RCC 7860 (cell line): ENCODE measurements at regions not wholly inside any gene's neighbourhood (a gene's known extent, or its start where the extent isn't known, plus 50 kb on each side); places are given as distances from the start of the nearest gene placed in this dataset.

Experiments used
- DNase-seq: peaks from one replicate; pipeline ENCODE4 v3.0.0-alpha.2; 2015; ENCODE audit warnings: low spot score
- FAIRE-seq: peaks from 2 replicates; lab custom pipeline; 2012; peaks lifted over from hg19 to GRCh38; lab: Jason Lieb, UNC

DNA sequence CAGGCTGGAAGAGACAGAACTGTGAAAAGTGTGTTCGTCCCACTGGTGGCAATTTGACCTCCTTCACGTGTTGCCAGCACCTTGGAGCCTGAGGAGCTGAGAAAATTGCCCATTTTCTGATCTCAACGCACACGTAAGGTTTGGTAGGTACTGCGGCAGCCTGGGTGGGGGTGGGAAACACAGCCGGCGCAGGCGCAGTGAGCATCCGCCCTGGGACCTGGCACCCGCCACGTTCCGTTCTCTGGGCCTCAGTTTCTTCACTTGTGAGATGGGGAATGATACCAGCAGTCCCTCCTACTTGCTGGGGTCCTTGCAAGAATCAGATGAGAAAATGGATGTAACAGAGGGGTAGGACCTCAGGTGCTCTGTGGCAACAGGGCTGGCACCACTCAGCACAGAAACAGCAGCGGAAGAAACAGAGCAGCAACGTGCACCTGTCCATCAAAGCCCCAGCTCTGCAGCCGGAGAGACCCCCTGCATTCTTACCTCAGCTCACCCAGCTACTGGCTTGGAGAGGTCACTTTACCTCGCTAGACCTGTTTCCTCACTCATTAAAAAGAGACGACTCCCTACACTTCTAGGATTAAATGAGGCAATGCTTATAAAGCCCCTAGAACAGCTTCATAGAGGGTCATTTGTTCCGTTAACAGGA lies 458.0 kb upstream of the ID2 start:
- FAIRE-seq (no peak), DNase-seq (no peak)

DNA sequence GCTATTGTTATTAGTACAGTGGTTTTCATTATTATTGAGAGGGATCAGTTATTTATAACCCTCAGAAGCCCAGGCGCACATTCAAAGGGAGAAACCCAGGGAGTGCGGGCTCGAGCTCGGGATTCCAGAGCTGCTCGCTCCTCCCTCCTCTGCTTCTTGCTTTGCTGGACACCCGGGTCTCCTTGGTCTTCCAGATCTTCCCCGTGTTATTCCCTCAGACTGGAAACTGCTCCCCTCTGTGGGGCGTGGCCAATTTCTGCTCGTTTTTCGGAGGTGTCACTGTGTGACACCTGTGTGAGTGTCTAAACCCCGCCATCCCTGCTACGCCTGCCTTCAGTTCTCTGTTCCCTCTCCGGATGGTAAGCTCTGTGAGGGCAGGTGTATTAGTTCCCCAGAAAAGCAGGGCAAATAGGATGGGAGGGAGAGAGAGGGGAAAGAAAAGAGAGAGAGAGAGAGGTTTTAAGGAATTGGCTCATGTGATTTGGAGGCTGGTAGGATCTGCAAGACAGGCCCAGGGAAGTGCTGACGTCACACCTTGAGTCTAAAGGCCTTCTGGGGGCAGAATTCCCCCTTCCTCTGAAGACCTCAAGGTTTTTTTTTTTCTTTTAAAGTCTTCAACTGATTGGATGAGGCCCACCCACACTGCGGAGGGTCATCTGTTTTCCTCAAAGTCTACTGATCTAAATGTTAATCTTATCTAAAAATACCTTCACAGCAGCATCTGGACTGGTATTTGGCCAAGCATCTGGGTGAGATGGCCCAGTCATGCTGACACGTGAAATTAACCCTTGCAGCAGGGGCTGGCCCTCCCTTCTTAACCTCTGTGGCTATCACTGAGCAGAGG lies 457.3 kb upstream of the ID2 start:
- FAIRE-seq (no peak), DNase-seq (no peak)

GRCh38 chr2:8225266-8225665 lies 456.6 kb upstream of the ID2 start:
- DNase-seq: no peak
- no peak for FAIRE-seq

DNA sequence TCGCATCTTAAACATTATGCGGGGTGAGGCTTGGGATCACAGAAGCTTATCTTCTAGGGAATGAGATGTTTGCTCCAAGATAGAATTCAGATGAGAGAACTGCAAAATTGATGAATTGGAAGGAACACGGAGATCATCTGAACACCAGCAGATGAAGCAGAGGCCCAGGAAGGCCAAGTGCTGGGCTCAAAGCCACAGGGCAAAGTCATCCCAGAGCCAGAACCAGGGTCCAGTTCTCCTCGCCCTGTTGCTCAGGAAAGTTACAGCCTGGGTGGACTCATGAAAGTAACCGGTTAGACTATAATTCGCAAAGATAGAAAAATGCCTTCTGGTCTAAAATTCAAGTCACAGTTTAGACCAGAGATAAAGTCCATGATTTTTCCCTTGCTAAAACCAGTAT lies 456.1 kb upstream of the ID2 start:
- no peak for FAIRE-seq

GRCh38 chr2:8229546-8229986 lies 452.3 kb upstream of the ID2 start:
- peak; percentile 63 for DNase-seq

More for the DNA sequence above, 456.1 kb upstream of the ID2 start:
- DNase-seq: no peak

DNA sequence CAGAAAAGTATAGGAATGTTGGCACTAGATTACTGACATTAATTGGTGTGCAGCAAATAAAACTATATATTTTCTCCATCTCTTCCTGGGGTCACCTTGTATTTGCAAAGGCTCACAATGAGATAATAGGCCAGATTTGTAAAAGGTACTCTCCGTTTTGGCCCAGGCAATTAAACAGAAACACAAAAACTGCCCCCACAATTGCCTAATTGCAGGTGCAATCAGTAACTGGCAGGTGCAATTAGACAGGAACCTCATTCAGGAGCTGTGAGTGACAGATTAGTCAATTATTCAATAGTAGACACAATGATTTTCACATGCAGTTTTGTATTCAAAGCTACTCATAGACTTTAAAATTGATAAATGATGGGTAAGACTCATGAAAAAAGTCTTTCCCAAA lies 451.4 kb upstream of the ID2 start:
- no peak for DNase-seq
- no peak for FAIRE-seq

More at GRCh38 chr2:8229546-8229986, 452.3 kb upstream of the ID2 start:
- peak; percentile 81 for FAIRE-seq

DNA sequence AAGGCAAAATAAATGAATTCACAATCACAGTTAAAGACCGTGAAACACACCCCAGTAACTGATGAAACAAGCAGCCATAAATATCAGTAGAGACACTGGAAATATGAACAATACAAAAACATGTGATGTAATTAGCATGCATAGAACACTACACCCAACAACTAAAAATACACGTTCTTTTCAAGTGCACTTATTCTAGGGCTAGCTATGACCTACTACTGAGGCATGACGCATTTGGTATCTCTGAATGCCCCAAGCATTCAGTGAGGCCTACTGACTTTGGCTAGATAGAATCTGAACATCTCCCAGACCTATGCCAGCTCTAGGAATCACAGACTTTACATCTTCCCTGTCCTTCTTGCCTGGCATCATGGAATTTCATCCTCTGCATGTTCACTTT lies 450.0 kb upstream of the ID2 start:
- DNase-seq: no peak
- FAIRE-seq: no peak

DNA sequence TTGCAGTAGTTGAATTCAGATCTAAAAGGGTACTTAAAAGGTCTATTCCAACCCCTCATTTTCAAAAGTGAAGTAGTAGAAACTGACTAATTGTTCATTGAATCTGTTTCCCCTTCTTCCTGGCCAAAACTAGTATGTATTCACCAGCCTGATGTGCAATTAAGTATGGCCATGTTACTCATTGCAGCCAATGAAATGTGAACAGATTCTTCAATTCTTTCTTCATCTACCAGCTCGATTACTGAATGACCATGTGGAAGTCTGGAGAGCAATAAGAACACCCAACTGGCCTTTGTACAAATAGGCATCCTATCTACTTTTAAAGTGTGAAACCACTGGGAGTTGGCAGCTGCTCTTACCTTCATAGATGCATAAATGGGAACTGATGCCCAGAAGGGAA lies 449.0 kb upstream of the ID2 start:
- FAIRE-seq (no peak), DNase-seq (no peak)

DNA sequence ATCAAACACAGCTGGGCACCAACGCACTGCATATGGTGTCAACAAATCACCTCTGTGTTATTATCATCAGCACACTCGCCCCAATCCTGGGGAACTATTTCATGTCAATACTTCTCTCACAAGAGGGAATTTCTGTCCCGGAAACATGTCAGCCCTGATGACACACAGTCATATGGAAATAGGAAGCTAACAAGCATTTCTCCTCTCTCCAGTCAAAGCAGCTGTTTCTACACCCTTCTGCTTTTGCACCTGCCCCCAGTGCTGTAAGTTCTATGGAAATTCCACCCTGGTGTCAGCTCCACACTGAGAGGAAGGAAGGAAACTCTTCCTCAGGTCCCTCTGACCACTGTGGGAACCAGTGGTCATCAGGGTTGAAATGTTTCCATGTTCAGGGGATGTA lies 447.6 kb upstream of the ID2 start:
- FAIRE-seq: no peak
- no peak for DNase-seq

GRCh38 chr2:8234757-8235374 lies 447.0 kb upstream of the ID2 start:
- no peak for FAIRE-seq

GRCh38 chr2:8235419-8235818 lies 446.4 kb upstream of the ID2 start:
- DNase-seq (no peak), FAIRE-seq (no peak)

More at GRCh38 chr2:8234757-8235374, 447.0 kb upstream of the ID2 start:
- DNase-seq: no peak

DNA sequence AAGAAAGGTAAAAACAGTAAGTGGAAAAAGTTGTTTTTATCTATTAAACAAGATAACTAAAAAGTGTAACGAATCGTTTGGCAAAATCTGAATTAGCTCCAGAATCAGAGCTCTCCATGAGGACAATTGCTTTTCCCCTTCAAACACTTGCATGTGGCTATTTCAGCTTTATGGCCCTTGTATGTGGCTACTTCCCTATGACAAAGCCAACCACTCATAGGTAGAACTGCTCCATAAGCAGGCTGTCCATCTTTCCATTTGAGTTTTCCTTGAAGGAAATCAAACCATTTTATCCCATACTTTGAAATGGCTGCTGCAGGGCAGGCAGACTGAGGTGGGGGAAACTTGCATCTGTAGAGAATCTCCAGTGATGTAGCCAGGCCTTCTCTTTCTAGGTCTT lies 445.5 kb upstream of the ID2 start:
- FAIRE-seq (no peak), DNase-seq (no peak)

DNA sequence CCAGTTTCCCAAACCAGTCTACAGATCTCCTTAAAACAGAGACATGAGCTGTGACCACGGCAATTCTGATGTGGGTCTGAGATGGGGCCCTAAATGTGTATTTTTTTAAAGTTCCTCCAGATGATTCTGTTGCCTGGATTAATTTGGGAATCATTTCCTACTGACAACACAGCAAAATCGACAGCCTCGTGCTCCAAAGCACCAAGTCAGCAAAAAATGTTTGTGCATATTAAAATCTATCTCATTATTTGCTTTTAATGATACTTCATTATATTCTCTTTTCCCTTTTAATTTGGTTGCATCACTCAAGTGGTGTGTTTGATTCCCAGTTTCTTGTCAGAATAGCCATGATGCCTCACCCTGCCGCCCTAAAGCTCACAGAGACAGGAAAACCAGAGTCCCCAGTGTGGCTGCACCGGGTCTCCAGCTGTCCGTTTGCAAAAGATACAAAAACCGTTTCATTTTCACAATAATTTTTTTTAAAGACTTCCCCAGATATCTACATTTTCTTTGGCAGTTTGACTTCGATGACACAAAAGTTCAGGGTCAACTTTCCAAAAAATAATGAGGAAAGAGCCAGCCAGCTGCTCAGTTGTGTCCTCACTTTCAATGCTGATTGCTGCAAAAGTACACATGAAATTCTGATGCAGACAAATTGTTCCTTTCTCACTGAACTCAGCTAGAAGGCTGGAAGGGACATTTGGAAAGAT lies 443.2 kb upstream of the ID2 start:
- DNase-seq: no peak
- FAIRE-seq: no peak

DNA sequence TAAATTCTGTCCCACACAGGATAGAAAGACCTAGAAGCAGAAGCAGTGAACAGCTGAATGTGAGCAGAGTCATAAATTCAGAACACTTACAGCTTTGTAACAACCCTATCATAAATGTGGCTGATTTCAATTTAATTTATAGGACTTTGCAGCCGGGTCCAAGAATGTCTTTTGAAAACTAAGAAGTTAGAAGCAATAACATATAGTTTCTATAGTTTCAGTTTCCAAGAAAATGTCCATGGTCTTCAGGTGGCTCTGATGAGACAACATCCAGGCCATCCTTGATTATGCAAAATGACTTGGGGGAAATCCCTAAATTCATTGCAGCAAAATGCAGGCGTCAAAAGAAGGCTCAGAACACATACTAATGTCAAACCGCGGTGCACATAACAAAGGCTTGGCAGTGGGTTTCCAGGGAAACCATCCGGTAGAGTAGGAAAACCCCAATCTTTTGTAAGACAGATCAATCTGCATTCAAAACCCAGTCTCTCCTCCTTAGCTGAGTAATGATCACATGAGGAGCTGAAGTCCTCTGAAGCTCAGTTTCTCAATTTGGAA lies 442.2 kb upstream of the ID2 start:
- DNase-seq: no peak
- no peak for FAIRE-seq

- FAIRE-seq (no peak), DNase-seq (no peak)
Observed at GRCh38 chr2:8241317-8241716, 440.5 kb upstream of the ID2 start.

DNA sequence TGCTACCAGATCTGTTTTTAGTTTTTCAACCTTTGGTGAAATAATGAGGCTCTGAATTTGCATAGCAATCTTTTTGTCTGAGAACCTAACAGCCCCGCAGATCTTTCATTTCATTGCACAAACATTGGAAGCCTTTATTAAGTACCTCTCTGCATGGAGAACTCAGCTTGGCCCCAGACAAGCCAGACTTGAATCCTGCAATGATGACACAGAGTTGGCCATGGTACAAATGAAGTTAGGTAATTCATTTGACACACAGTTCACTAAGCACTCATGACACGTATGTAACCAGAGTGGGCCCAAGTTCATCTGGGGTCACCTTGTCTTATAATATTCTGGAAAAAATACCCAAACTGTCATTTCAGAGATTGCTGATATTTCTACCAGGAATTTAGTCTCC lies 439.1 kb upstream of the ID2 start:
- FAIRE-seq: no peak
- no peak for DNase-seq

- no peak for FAIRE-seq
- no peak for DNase-seq
Observed at GRCh38 chr2:8243748-8244400, 438.0 kb upstream of the ID2 start.

DNA sequence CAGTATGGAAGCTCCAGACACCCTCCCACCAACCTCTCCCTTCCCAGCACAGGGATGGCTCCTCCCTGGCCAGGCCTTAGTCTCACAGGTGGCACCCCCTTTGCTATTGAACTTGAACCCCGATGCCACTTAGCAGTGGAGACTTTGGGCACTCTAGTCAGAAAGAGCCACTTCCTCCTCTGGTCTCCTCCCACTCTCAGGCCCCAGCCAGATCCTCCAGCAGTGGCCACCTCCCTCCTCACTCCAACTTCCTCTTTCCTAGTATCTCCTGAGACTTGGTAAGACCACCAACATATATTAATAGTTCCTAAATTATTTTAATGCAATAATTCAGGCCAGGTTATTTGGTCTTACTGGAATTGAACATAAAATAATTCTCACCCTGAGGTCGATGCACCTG lies 437.2 kb upstream of the ID2 start:
- DNase-seq (no peak), FAIRE-seq (no peak)

GRCh38 chr2:8246137-8246536 lies 435.7 kb upstream of the ID2 start:
- FAIRE-seq: no peak

GRCh38 chr2:8247905-8248622 lies 433.8 kb upstream of the ID2 start:
- FAIRE-seq (no peak), DNase-seq (no peak)

More at GRCh38 chr2:8246137-8246536, 435.7 kb upstream of the ID2 start:
- DNase-seq: no peak
